ENCODE measurements at regions not wholly inside any gene's neighbourhood (a gene's known extent, or its start where the extent isn't known, plus 50 kb on each side); places are given as distances from the start of the nearest gene placed in this dataset.
A peak's percentile ranks its signal among the peaks of the same experiment; 100 is the strongest.

DNA sequence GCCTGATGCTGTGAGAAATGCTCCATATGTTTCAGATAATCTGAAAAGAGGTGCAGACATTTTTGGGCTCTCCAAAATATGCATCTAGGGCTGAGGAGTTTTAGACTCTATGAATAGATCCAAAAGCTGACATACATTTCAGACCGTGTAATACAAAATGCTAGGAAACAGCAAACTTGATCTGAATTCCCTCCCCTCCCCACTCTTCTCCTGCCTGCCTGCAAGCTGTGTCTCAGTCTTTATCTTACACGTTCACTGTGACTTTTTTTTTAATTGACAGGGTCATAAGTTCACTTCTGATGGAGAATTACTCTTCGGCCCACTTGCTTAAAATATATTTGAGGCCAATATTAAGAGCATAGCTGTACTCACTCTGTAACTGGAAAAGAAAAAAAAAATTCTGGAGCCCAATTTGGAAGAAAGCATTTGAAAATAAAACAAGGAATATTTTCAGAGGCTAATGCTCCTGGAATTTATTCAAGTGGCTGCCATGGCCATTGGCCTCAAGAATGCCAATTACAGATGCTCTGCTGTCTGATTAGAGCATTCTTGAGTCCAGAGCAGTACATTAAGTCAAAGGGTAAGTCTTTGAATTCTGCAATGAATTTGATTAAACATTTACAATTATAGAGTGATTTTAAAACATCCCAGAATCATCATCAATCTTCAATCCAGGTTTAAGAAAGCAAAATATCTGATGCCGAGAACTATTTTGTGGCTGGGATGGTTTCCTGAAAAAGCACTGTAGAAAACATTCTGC lies 146.2 kb upstream of the SEMA6D start:
- DNase-seq (ENCODE audit: low spot score), result no peak

DNA sequence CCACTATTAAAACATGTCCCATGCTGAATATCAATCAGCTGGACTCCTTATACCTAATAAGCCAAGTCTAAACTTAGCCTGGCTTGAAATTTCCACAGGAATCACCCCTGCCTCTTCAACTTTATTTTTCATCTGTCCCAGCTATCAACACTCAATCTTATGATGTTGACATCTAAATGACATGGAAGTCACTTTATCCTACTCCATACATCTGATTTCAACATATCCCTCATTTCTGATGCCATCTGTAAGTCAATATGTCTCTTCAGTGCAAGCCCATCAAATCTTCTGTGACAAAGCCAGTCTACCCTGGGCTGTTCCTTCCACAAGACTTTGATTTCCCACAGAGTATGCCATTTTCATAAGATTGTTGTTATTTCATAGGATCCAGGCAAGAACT lies 143.6 kb upstream of the SEMA6D start:
- DNase-seq (ENCODE audit: low spot score), result no peak

DNA sequence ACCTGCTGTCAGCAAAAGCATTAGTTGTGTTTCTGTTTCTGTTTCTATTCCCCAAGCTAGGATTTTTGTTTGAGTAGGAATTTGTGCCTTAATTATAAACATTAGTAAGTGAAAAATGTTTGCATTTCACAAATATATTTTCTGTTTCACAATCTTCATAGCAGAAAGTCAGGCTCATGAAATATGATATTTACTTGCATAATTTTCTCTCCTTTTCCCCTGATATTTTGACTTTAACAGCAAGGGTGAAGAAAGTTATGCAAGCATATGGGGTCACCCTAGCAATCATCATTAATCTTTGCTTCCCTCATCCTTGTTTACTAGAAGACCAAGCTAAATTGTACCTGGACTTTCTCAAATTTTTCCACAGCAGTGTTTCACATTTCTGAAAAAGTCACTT lies 140.3 kb upstream of the SEMA6D start:
- DNase-seq (ENCODE audit: low spot score), result no peak

DNA sequence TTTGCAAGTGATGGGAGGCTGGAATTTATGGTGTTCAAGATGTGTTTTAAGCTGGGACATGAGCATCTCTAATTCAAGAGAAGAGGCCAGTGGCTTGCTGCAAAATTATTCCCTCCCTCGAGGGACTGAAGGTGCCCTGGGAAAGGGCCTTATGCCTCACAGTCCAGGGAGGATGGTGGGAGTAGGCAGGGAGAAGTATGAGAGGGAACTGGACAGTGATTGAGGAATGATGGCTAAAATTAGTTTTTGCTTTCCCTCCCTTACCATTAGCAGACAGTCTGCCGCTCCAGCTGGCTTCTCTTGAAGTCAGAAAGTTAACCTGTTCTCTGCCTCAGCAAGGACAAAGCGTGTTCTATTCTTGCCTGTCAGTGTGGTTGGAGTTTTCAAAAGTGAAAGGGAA lies 139.8 kb upstream of the SEMA6D start:
- DNase-seq (ENCODE audit: low spot score), result no peak

DNA sequence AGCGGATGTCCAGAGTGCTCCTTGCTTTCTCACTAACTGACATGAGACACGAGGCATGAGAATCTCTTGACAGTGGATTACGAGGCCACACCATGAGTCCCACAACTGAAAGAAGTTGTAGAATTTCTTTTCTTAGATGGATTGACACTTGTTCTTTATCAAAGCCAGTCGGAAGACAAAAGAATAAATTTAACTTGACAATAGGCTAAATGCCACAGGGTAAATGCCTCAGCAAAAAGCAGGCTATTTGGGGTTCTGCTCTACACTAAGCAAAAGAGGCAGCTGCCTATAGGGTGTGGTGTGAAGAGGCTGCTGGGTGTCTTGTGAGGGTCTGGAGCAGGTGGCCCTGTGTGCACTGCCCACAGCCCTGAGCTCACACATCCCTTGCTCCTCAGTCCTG lies 135.1 kb upstream of the SEMA6D start:
- DNase-seq (ENCODE audit: low spot score), result no peak

DNA sequence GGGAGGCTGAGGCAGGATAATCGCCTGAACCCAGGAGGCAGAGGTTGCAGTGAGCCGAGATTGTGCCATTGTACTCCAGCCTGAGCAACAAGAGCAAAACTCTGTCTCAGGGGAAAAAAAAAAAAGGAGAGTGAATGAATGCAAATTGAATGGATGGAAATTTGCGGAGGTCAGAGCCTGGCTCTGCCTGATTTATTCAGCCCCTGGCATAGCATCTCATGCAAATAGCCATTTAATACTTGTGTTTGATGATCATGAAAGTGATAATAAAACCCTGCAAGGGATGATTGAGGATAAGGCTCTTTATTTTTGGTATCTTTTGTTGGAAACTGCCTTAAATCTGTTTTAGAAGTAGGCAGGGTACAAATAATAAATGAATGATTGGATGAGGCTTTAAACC lies 133.0 kb upstream of the SEMA6D start:
- no peak for DNase-seq (ENCODE audit: low spot score)

DNA sequence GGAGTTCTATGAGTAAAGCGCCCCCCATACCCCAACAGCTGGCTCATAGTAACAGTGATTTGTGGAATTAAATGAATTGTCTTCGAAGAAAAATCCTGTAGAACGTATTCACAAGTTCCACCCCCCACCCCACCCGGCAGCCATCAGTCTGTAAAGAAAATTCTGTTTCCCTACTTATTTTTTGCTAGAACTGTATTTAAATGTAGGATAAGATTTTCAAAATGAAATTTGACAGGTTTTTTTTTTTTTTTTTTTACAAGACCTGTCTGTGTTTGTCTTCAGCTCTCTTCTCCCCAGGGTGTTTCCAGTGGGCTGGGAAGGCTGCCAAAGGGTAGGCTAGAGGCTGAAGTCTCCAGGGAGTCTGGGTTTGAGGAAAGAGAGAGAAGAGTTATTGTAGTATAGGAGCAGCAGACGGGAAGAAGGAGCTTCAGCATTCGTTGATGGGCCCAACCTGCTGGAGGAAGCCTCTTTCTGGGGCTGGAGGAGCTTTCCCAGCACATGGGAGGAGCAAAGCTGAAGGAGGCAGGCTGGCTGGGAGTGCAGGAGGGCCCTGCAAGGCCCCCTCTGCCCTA lies 130.6 kb upstream of the SEMA6D start:
- DNase-seq (ENCODE audit: low spot score), result peak; percentile 19

DNA sequence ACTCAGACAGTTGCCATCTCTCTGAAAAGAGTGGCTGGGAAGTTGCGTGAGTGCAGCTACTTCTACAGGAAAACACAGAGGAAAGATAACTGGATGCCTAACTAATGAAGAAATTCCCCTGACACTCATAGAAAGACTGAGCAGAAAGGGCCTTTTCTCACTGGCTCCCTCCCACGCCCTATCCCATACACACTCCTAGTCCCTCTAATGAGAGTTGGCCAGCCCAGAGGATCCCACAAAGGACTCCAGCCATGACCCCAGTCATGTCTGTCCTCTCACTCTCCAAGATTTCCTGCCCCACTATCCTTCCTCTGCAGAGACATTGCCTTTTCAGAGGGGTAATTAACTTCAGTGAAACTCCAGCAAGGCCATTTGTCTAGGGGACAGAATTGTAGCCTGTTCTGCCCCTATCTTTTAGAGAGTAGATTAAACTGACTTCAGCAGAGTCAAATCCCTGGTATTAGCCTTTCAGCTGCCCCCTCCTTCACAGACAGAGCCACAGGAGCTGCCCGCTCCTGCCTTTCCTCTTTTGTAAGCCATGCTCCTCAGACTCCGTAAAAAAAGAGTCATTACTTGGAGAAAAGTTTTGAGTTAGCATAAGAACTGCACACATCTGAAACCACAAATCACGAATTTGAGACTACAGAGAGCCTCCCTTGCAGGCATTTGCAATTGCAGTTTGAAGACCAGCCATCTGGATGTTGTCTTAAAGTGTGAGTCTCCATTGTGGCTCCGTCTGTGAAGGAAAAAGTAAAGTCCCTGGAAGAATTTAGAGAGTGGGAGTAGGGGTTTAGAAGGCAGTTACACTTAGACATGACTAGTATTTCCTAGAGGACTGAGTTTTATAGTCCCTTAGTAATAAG lies 129.1 kb upstream of the SEMA6D start:
- no peak for DNase-seq (ENCODE audit: low spot score)

DNA sequence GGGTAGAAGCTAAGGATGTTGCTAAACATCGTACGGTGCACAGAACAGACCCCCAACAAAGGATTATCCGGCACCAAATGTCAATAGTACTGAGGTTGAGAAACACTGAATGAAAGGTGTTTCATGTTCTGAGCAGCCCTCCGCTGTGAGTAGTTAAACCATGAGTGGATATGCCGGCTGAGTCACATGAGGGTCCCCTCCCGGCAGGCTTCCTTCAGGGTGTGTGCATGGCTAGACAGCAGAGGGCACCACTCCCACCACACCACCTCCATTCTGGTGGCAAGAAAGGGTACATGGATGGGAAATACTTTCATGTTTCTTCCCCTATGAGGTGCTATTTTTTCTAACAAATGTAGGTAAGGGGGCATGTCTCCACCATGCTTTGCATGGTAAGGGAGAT lies 128.3 kb upstream of the SEMA6D start:
- DNase-seq (ENCODE audit: low spot score), result no peak

DNA sequence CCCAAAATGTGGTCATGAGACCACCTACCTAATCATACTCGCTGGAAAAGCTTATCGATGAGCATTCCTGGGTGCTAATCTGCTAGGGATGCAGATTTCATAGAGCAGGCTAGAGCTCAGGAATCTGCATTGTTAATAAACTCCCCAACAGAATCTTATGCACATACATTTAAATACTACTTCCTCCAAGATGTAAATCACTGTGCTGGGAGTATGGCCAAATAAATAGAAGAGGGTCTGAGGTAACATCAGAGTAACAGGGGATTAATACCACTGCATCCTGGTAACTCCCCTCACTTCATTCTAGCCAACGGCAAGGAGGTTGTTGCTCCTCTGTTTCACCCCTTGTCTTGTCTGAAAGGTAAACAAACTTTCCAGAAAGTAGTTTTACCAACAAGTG lies 118.3 kb upstream of the SEMA6D start:
- no peak for DNase-seq (ENCODE audit: low spot score)

DNA sequence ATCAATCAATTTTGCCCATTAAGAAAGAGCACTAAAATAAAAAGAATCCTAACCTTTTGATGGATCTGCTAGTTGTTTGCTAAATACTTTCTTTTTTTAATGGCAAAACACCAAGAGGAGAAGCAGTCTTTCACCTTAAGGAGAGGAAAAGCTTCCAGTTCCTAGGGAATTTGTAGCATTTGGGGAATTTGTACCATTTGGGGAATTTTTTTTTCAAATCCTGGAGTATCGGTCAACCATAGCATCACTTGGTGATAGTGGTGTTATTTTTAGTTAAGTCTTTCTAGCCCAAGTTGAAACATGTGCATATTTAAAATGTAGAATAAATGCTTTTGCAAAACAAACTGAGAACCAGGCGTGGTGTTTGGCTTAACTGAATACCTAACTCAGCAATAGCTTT lies 117.5 kb upstream of the SEMA6D start:
- no peak for DNase-seq (ENCODE audit: low spot score)

DNA sequence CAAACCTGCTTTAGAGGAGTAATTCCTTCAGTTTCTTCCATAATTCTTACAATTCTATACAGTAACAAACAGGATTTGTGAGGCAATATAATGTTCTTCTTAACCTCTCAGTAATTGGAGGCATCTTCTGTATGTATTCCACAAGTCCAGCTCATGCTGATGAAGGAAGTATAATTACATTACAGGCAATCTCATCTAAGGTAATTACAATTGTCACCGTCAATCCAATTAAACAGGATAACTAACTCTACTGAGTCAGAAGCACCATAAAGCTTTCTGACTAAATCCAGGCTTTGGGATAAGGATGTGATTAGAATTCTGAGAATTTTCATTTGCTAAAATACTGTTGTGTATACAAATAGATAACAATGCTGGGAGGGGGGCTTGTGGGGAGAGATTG lies 115.2 kb upstream of the SEMA6D start:
- no peak for DNase-seq (ENCODE audit: low spot score)

DNA sequence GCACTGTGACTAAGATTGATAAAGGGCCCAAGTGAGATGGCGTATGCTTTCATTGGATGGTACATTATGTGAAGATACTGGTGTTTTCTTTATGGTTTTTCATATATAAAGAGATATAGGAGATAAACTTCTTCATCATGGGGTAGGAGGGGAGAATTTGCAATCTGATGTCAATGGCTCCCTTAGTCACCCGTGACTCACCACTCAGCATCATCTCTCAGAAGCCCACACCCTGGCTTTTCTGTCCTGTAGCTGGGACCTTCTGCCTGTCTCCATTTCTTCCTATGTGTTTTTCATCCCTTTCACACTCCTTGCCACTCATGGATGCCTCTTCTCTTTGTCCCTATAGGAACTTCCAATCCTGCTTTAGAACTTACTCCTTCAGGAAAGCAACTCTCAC lies 114.3 kb upstream of the SEMA6D start:
- no peak for DNase-seq (ENCODE audit: low spot score)

DNA sequence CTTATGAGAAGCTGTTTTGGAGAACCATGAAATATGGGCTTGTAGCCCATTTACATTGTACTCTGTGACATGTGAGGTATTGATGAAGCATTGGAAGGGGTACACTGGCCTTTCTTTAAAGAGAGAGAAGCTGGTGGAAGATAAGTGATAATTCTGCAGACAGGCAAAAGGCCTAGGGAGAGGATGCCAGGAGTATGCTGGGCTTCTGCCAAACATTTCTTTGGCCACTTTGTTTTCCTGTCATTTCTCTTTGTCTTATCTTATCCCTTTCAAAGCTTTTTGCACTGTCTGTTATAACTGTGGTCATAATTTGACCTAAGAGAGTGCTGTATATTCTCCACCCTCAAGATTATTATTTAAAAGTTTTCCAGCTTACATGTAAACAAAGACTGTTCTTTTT lies 109.6 kb upstream of the SEMA6D start:
- no peak for DNase-seq (ENCODE audit: low spot score)

DNA sequence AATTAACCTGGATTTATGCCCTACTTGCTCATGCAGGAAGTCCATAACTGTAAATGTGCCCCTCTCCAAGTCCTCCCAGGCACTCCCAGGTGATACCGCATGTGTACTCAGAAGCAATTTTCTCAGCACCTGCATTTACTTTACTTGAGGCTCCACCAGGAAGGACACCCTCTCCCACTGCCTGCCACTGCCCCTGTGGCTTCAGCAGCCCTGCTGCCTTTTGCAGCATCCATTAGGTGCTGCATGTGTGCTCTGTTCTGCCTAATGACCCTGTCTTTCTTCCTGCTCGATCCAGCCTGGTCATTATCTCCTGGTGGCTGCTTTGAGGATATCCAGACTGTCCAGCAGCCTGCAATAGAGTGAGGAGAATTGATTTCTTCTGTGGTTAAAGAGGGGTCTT lies 107.6 kb upstream of the SEMA6D start:
- no peak for DNase-seq (ENCODE audit: low spot score)

DNA sequence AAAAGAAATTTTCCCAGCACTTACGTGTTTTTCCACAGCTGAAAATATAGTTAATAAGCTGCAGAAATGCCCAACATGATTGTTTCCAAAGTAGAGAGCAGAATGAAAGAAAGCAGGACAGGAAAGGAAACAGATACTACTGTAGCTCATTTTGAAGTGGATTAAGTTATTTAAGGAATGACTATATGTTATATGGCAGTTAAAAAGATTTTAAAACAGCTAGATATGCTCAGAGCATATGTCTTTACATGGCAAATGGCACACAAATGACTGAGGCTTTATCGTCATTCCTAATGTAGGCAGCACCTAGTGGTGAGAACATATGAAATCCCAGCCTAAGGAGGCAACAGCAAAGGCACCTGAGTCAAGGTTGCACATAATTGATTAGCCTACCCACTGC lies 106.6 kb upstream of the SEMA6D start:
- DNase-seq (ENCODE audit: low spot score), result no peak

DNA sequence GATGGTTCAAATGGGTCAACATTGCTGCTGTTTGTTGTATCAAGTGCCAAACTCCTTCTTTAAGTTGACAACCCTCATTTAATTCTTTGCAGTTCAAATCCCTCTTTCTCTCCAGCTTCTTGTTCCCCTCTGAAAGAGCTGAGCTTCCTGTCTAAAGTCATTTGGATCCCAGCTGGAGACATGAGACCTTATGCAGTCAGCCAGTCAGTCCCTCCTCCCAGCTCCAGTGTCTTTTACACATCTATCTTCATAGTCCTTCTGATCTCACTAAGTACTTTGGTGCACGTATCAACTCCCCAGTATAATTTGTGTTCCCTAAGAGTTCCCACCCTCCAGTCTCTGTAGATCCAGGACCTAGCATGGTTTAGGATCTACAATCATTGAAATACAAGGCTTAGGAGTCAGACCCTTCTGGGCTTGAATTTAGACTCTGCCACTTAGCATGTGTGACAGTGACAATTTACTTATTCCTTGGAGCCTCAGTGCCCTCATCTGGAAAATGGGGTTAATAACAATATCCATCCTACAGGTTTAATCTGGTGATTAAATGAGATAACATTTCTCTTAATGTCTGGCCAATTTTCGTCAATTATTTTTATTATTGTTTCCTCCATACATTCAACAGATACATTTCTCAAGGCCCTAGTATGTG lies 102.8 kb upstream of the SEMA6D start:
- no peak for DNase-seq (ENCODE audit: low spot score)

DNA sequence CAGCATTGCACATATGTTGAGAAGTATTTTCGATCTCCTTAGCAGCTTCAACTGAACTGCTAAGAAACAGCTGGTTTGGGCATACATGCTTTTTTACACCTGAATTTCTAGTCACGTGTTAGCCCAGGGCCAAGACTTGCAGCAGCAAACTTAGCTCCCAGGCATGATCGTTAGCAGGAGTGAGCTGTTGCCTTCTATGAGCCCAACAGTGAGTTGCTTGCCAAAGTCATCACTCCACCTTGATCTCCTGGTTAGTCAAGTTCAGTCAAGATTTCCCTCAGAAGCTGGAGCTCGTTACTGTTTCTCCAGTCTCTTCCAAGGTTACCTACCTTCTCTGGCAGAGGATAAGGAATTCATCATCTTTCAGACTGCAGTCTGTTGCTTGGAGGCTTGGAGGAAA lies 100.4 kb upstream of the SEMA6D start:
- DNase-seq (ENCODE audit: low spot score), result no peak

DNA sequence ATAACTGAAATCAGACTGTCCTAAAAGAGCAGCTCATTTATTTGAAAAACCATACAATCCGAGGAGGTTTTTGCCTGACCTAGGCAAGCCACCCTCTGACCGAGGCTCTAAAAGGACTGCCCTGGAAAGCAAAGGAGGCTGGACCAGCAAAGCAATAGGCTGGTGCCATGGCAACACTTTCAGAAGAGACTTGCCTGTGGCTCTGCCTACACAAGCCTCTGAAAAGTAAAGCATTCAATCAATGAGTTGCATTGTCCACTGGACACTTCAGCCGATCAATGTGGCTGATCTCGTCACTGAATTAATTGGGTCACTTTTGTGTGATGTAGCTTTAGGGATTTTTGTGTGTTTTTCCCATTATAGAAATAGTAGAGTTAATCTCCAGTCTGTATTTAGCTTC lies 99.1 kb upstream of the SEMA6D start:
- DNase-seq (ENCODE audit: low spot score), result no peak

DNA sequence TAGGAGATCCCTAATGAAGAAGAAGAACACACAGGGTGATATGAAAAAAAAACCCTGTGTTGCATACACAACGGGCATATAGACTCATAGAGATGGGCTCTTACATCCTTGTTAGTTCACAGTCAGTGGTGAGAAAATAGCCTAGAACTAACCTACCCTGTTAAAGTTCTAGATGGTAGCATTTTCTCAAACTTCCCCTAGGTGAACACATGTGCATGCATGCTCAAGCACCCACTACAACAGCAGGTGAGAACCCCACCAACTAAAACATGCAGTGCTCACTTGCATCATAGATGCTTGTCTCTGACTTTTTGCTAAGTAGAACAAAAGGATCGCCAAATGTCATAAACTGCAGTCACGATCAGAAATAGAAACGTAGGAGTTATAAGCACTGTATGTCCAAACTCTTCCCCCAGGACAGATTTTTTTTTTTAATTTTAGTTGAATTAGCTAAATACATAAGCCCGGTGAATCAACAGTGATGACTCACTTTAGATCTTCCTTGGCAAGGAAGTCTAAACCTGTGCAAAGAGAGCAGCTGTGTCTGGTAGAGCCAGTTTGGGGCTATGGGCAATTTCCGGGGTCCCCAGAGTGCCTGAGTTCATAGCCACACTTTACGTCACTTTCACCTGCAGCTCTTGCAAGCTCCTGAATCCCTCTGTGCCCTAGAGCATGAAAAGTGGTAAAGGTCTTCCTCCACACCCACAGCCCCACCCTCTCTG lies 96.2 kb upstream of the SEMA6D start:
- DNase-seq (ENCODE audit: low spot score), result no peak

DNA sequence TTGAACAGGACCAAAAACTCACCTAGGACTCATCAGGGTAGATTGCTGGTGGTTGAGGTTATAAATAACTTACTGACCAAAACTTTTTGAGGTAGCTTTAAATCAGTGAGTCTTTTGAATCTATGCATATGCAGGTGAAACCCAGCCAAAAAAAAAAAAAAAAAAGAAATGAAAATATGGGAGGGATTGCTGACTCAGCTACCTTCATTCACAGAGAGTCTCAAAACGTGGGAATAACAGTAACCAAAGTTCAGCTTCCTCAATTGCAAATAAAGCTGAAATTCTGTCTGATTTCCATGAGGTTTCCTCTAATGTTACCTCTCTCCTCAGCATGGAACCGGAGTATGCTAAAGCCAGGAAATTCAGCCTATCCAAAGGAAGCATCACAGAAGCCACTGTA lies 95.2 kb upstream of the SEMA6D start:
- no peak for DNase-seq (ENCODE audit: low spot score)

DNA sequence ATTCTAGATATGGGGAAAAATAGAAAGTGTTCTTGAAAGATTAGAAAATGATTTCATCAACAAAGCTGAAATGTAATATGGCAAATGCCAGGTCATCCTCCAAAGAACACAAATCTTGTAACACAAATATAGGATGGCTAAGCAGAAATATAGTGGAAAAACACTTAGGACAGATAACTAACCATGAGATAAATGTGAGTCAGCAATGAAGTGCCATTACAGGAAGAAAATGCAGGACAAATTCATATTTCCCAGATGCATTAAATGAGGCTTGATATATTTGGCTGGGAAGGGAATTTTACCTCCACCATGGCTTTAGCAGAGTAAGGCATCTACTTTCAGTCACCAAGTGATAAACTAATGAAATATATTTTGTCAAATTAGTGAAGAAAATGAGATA lies 92.8 kb upstream of the SEMA6D start:
- no peak for DNase-seq (ENCODE audit: low spot score)

Measured in LoVo (cell line).